ENCODE measurements at regions not wholly inside any gene's neighbourhood (a gene's known extent, or its start where the extent isn't known, plus 50 kb on each side); places are given as distances from the start of the nearest gene placed in this dataset.

- TF ChIP-seq SMAD3 (CRISPR knock-in tag; IDR thresholded peaks at IDR 0.05; ENCODE audit: borderline replicate concordance): no peak
- TF ChIP-seq TP53 (CRISPR knock-in tag; IDR thresholded peaks at IDR 0.05): no peak
- TF ChIP-seq ZBTB43 (CRISPR knock-in tag; IDR thresholded peaks at IDR 0.05): no peak
- no peak for TF ChIP-seq ZBTB21 (CRISPR knock-in tag; IDR thresholded peaks at IDR 0.05; ENCODE audit: borderline replicate concordance)
Measured at GRCh38 chr7:8319115-8319514, 57.1 kb upstream of the ICA1 start (continued).

DNA sequence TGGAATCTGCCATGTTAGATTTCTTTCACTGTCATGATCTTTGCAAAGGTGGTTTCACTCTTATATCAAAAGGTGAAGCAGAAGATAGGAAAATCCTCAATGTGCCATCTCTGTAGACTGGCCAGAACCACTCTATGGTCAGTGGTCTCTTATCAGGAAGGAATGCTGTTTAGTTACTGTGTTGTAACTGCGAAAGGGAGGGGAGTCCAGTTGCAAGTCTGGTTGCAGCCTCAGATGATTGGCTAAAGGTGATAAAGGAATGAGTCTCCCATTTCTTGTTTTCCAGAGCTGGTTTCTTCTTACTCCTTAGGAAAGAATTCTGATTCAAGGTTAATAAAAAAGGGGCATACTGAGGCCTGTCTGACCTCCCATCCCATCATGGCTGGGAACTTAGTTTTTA is 58.2 kb upstream of the ICA1 start:
- CTCF ChIA-PET: no interaction called here
- Mint-ChIP-seq H3K4me1 (peaks cover 2% of the 10 kb centered on the region; the same call in 1 of the 2 replicates), H3K9me3 (peaks cover 19% of the 10 kb centered on the region), H3K4me3 (no peak overlapping the region), H3K27ac (no peak overlapping the region), H3K36me3 (peaks cover 33% of the 10 kb centered on the region), H3K27me3 (ENCODE audit: low read depth) (no peaks in the 10 kb centered on the region; the same call in 1 of the 2 replicates)
- DNase-seq (ENCODE audit: low spot score) (no peak), ATAC-seq (no peak)
- no peak for TF ChIP-seq RELA (CRISPR knock-in tag; IDR thresholded peaks at IDR 0.05; ENCODE audit: borderline replicate concordance)
- TF ChIP-seq SMAD4 (CRISPR knock-in tag; IDR thresholded peaks at IDR 0.05): no peak
- TF ChIP-seq CREM (CRISPR knock-in tag; IDR thresholded peaks at IDR 0.05): no peak
- TF ChIP-seq, protein P1, sequence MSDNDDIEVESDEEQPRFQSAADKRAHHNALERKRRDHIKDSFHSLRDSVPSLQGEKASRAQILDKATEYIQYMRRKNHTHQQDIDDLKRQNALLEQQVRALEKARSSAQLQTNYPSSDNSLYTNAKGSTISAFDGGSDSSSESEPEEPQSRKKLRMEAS (CRISPR knock-in tag; IDR thresholded peaks at IDR 0.05): no peak
- TF ChIP-seq, protein P2, sequence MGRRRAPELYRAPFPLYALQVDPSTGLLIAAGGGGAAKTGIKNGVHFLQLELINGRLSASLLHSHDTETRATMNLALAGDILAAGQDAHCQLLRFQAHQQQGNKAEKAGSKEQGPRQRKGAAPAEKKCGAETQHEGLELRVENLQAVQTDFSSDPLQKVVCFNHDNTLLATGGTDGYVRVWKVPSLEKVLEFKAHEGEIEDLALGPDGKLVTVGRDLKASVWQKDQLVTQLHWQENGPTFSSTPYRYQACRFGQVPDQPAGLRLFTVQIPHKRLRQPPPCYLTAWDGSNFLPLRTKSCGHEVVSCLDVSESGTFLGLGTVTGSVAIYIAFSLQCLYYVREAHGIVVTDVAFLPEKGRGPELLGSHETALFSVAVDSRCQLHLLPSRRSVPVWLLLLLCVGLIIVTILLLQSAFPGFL (CRISPR knock-in tag; IDR thresholded peaks at IDR 0.05; ENCODE audit: borderline replicate concordance): no peak
- TF ChIP-seq, protein P3, sequence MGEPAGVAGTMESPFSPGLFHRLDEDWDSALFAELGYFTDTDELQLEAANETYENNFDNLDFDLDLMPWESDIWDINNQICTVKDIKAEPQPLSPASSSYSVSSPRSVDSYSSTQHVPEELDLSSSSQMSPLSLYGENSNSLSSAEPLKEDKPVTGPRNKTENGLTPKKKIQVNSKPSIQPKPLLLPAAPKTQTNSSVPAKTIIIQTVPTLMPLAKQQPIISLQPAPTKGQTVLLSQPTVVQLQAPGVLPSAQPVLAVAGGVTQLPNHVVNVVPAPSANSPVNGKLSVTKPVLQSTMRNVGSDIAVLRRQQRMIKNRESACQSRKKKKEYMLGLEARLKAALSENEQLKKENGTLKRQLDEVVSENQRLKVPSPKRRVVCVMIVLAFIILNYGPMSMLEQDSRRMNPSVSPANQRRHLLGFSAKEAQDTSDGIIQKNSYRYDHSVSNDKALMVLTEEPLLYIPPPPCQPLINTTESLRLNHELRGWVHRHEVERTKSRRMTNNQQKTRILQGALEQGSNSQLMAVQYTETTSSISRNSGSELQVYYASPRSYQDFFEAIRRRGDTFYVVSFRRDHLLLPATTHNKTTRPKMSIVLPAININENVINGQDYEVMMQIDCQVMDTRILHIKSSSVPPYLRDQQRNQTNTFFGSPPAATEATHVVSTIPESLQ (CRISPR knock-in tag; IDR thresholded peaks at IDR 0.05): no peak
- TF ChIP-seq, protein P4, sequence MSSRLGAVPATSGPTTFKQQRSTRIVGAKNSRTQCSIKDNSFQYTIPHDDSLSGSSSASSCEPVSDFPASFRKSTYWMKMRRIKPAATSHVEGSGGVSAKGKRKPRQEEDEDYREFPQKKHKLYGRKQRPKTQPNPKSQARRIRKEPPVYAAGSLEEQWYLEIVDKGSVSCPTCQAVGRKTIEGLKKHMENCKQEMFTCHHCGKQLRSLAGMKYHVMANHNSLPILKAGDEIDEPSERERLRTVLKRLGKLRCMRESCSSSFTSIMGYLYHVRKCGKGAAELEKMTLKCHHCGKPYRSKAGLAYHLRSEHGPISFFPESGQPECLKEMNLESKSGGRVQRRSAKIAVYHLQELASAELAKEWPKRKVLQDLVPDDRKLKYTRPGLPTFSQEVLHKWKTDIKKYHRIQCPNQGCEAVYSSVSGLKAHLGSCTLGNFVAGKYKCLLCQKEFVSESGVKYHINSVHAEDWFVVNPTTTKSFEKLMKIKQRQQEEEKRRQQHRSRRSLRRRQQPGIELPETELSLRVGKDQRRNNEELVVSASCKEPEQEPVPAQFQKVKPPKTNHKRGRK (CRISPR knock-in tag; IDR thresholded peaks at IDR 0.05; ENCODE audit: borderline replicate concordance): no peak
- TF ChIP-seq ETV6 (CRISPR knock-in tag; IDR thresholded peaks at IDR 0.05): no peak
- POLR2A ChIA-PET: no interaction called here

GRCh38 chr7:8321312-8321711 is 59.3 kb upstream of the ICA1 start:
- Mint-ChIP-seq H3K27me3 (ENCODE audit: low read depth) (no peaks in the 10 kb centered on the region; the same call in 1 of the 2 replicates), H3K9me3 (peaks cover 19% of the 10 kb centered on the region), H3K27ac (no peak overlapping the region), H3K4me1 (peaks cover 2% of the 10 kb centered on the region; the same call in 1 of the 2 replicates), H3K36me3 (peaks cover 33% of the 10 kb centered on the region), H3K4me3 (no peak overlapping the region)
- ChIA-PET POLR2A (no interaction called here), CTCF (no interaction called here)
- TF ChIP-seq MYBL2 (CRISPR knock-in tag; IDR thresholded peaks at IDR 0.05): no peak
- ATAC-seq (no peak), DNase-seq (ENCODE audit: low spot score) (no peak)

- H3K4me3 Mint-ChIP-seq: no peak overlapping the region
- H3K9me3 Mint-ChIP-seq: peaks cover 19% of the 10 kb centered on the region
- peaks cover 2% of the 10 kb centered on the region; the same call in 1 of the 2 replicates for H3K4me1 Mint-ChIP-seq
- DNase-seq (ENCODE audit: low spot score) (no peak), ATAC-seq (no peak)
- ChIA-PET CTCF (no interaction called here), POLR2A (no interaction called here)
- no peaks in the 10 kb centered on the region; the same call in 1 of the 2 replicates for H3K27me3 Mint-ChIP-seq (ENCODE audit: low read depth)
- H3K36me3 Mint-ChIP-seq: peaks cover 33% of the 10 kb centered on the region
- no peak overlapping the region for H3K27ac Mint-ChIP-seq
- TF ChIP-seq, protein P5, sequence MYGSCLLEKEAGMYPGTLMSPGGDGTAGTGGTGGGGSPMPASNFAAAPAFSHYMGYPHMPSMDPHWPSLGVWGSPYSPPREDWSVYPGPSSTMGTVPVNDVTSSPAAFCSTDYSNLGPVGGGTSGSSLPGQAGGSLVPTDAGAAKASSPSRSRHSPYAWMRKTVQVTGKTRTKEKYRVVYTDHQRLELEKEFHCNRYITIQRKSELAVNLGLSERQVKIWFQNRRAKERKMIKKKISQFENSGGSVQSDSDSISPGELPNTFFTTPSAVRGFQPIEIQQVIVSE (CRISPR knock-in tag; IDR thresholded peaks at IDR 0.05; ENCODE audit: borderline replicate concordance): no peak
- TF ChIP-seq GRHL2 (CRISPR knock-in tag; IDR thresholded peaks at IDR 0.05; ENCODE audit: insufficient replicate concordance, severe bottlenecking): no peak
- no peak for TF ChIP-seq NR1H2 (CRISPR knock-in tag; IDR thresholded peaks at IDR 0.05)
- TF ChIP-seq, protein P6, sequence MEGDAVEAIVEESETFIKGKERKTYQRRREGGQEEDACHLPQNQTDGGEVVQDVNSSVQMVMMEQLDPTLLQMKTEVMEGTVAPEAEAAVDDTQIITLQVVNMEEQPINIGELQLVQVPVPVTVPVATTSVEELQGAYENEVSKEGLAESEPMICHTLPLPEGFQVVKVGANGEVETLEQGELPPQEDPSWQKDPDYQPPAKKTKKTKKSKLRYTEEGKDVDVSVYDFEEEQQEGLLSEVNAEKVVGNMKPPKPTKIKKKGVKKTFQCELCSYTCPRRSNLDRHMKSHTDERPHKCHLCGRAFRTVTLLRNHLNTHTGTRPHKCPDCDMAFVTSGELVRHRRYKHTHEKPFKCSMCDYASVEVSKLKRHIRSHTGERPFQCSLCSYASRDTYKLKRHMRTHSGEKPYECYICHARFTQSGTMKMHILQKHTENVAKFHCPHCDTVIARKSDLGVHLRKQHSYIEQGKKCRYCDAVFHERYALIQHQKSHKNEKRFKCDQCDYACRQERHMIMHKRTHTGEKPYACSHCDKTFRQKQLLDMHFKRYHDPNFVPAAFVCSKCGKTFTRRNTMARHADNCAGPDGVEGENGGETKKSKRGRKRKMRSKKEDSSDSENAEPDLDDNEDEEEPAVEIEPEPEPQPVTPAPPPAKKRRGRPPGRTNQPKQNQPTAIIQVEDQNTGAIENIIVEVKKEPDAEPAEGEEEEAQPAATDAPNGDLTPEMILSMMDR (IDR thresholded peaks at IDR 0.05): no peak
- TF ChIP-seq, protein P7, sequence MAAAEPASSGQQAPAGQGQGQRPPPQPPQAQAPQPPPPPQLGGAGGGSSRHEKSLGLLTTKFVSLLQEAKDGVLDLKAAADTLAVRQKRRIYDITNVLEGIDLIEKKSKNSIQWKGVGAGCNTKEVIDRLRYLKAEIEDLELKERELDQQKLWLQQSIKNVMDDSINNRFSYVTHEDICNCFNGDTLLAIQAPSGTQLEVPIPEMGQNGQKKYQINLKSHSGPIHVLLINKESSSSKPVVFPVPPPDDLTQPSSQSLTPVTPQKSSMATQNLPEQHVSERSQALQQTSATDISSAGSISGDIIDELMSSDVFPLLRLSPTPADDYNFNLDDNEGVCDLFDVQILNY (CRISPR knock-in tag; IDR thresholded peaks at IDR 0.05): no peak
- TF ChIP-seq ATF2 (CRISPR knock-in tag; IDR thresholded peaks at IDR 0.05; ENCODE audit: borderline replicate concordance, low read depth): no peak
Measured at GRCh38 chr7:8322667-8323066, 60.7 kb upstream of the ICA1 start.

Measured in WTC11 (cell line).